Right ventricle myocardium inferior (tissue), 1 donor: ENCODE measurements at regions not wholly inside any gene's neighbourhood (a gene's known extent, or its start where the extent isn't known, plus 50 kb on each side); places are given as distances from the start of the nearest gene placed in this dataset.
A peak's percentile ranks its signal among the peaks of the same experiment; 100 is the strongest.

ENCODE experiments used
- ATAC-seq: fragments of 200-7000 bp; cut with Tn5 transposase; one replicate; pipeline ENCODE4 v1.9.1; 2020; ENCODE audit warnings: mild to moderate bottlenecking, moderate library complexity
- DNase-seq: peaks from one replicate; pipeline ENCODE4 v3.0.0; 2021; ENCODE audit errors: missing footprints
- intact Hi-C: fragments of 100-400 bp; cut with DNase I; formaldehyde crosslinking; loops from one replicate; pipeline ENCODE4 v1.11.0; 2022
- donor health status: DM: no; HTN: yes; CAD: no; lungs with severe emphysema.

DNA sequence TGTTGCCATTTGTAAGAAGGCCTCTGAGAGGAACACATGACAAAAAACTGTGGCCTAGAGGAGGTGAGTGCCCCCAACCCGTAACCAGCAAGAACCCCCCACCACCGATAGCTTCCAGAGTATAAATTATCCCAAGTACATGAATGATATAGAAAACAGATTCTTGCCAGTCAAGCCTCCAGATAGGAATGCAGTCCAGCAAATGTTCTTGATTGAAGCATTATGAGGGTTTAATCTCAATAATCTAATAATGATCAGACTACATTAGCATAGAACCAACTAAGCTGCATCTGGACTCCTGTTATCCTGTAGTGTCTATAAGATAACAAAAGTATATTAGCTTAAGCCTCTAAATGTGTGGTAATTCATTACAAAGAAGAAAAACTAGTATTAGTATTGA, 908.9 kb upstream of the ATXN8OS start:
- intact Hi-C loops = no loop called here

DNA sequence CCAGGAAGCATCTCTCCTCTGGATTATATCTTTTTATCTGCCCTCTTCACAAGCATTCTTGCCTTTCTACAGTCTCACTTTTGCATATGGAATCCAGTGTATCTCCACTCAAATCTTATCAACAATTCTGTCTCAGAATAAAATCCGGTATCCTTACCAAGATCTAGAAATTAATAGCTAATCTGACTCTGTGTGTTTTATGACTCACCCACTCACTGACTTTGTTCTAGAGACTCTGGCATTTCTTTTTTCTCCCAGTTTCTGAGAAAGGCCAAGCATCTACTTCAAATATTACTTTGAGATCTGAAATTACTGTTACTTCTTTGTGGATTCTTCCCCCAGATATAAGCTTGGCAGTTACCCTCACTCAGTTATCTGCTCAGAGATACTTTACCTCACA, 913.5 kb upstream of the ATXN8OS start:
- ATAC-seq = no peak
- intact Hi-C loops = no loop called here
- DNase-seq = no peak

More for the DNA sequence above, 908.9 kb upstream of the ATXN8OS start:
- DNase-seq (no peak), ATAC-seq (no peak)

DNA sequence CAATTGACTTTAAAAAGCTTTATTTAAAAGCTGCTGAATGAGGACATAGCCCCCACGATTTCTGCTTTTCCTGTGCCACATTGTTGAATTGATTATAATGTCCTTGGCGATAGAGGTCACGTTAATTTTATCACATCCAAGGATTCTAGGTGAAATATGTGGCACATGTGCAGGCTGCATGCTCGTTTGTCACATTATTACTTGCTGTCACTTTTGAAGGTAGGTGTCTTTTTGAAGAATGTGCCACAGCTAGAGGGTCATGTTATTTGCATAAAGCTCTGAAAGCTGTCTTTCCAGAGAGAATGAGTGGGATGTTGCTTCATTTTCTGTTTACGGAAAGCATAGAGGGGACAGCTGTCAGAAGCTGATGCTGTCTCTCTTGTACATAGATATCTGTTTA, 927.6 kb upstream of the ATXN8OS start:
- ATAC-seq (no peak), DNase-seq (no peak)
- intact Hi-C loops = no loop called here

DNA sequence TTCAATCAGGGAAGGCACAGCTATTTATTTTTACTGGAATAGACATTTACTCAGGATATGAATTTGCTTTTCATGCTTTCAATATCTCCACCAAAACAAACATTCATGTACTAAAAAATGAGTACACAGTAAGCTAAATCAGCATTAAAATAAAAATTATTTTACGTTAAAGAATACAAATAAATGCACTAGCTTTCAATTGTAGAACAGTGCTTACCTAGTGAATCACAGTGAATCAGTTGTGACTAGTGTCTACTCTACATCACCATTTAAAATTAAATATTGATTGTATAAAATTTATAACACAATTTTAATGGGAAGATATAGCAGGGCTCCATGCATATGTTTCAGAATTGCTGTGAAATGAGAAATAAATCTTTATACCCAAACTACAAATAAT, 929.6 kb upstream of the ATXN8OS start:
- DNase-seq (no peak), ATAC-seq (no peak)
- intact Hi-C loops = no loop called here

DNA sequence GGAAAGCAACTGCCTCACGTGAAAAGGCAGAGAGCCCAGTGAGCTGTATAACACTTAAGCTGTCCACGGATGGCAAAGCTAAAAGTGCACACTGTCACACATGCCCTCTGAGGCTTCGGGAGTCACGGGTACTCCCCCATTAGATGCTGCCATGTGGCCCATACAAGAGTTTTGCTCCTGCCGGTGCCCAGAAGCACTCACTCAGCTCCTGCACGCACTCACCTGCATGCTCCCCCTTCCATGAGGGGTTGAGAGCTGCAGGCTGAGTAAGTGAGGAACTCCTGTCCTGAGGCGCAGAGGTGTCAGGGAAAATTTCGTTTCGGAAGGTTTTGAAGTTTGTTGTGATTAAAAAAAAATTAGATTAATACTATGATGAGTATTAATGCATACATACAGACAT, 939.2 kb upstream of the ATXN8OS start:
- peak; percentile 22 for DNase-seq
- intact Hi-C loops = no loop called here
- ATAC-seq = no peak

DNA sequence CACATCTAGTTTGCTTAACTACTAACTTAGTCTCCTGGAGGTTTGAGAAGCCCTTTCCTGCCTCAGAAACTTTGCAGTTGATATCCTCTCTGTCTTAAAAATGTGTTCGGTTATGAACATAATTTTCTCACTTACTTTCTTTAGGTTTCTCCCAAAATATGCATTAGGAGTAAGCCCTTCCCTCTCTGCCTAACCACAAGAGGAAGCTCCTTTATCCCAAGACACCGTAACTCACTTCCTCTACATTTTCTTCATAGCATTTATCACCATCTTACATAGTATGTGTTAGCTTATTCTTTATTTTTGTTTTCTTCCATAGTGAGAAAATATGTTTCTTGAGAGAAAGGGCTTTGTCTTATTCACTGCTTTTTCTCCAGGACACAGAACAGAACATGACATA, 952.5 kb upstream of the ATXN8OS start:
- DNase-seq (no peak), ATAC-seq (no peak)
- intact Hi-C loops = no loop called here

DNA sequence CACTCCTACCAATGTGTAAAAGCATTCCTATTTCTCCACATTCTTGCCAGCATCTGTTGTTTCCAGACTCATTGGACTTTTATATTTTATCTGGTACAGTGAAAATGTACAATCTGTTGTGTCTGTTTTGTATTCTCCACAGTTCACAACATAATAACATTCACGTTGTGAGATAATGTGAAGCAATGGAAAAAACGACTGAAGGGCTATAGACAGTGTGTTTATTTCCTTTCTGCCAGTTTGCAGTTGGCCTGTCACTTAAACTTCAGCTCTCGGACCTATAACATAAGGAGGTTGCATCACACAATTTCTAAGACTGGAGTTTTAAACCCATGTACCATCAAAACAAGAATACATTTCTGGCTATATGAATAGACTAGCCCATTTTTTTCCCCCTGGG, 965.5 kb upstream of the ATXN8OS start:
- DNase-seq (no peak), ATAC-seq (no peak)
- intact Hi-C loops = no loop called here

DNA sequence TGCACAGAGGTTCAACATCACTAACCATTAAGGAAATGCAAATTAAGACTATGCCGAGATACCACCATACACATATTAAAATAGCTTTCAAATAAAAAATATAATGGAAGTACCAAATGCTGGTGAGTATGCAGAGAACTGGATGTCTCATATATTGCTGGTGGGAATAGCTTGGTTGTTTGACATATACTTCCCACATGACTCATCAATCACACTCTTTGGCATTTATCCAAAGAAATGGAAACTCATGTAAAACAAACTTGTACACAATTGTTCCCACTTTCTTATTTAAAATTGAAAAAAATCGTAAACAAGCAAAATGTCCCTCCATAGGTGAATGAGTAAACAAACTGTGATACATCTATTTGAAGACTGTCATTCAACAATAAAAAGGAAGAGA, 982.6 kb upstream of the ATXN8OS start:
- ATAC-seq (no peak), DNase-seq (no peak)
- intact Hi-C loops = no loop called here

DNA sequence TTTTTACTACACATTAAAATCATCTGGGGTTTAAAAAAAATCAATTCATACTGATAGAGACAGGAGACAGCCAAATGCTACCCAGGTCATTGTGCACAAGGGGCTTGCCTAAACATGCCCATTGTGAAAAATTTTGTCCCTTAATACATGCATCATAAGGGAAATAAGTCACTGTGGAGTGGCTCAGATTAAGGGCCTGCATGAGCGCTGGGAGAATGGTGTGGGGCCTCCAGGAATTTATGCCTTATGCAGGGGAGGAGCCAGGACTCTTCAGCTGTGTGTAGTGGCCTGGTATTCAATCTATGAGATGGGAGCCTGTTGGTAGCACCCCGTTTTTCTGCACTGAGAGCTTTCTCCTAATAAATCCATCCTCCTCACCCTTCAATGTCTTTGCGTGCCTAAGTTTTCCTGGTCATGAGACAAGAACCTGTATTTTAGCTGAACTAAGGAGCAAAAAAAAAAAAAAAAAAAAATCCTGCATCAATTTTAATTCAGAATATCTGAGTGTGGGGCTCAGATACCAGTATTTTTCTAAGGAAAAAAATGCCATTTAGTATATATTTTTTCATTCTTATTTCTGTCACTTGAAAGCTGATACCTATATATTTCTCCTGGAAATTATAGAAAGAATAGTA, 997.6 kb upstream of the ATXN8OS start:
- DNase-seq (no peak), ATAC-seq (no peak)
- intact Hi-C loops = no loop called here

DNA sequence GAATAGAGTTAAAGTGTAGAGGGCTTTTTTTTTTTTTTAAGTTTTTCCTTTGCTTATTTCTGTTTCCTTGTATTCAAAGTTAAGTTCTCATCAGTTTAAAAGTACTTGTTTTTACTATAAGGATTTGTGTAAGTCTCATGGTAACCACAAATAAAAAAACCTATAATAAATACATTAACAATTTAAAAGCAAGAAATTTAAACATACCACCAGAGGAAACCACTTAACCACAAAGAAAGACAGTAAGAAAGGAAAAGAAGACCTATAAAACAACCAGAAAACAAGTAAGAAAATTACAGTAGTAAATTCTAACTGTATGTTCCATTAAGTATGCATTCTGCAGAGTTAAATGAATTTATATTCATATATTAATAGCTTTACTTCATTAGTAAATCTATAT, 999.1 kb upstream of the ATXN8OS start:
- intact Hi-C loops = no loop called here
- no peak for ATAC-seq

DNA sequence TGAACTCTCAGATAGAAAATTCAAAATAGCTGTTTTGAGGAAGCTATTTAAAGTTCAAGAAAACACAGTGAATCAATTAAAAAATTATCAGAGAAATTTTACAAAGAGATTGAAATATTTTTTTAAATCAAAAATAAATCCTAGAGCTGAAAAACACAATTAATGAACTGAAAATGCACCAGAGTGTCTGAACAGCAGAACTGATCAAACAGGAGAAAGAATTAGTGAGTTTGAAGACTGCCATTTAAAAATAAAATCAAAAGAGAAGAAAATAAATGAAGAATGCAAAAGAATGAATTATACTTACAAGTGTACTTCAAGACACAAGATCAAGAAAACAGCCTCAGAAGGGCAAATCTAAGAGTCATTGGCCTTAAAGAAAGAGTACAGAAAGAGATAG, 1000.2 kb upstream of the ATXN8OS start:
- DNase-seq (no peak), ATAC-seq (no peak)
- intact Hi-C loops = no loop called here

More for the DNA sequence above, 999.1 kb upstream of the ATXN8OS start:
- DNase-seq = no peak

DNA sequence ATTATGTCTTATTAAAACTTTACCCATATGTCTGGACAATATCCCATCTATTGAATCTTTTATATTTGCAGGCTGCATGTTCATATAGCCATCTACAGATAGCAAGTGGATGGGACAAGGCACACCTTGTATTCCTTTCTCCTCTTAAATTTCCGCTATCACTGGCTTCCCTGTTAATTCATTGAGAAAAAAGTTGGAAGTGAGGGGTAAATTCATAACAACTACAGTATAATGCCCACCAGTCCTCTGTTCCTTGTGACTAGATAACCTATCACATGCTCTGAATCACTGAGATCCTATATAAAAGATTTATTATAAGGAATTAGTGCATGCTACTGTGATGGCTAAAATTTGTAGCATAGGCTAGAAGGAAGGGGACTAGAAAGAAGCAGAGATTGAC, 1005.8 kb upstream of the ATXN8OS start:
- intact Hi-C loops = no loop called here
- no peak for ATAC-seq
- DNase-seq = no peak

DNA sequence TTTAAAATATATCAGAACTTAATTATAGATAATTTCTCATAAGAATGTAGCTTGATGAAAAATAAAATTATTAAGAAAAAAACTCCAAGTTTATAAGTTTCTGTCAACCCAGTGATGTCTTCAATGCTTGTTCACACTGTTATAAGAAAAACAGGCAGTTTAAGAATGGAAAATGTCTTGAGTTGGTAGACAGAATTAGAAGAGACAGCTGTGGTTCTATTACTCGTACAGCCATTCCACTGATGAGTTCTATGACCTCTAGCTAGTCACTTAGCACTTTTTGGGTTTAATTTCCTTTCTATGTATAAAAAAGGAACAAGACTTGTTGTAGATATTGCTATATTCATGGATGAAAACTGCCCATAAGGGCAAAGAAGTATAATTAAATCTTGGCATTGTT, 1013.1 kb upstream of the ATXN8OS start:
- no peak for DNase-seq
- no peak for ATAC-seq
- intact Hi-C loops = no loop called here

DNA sequence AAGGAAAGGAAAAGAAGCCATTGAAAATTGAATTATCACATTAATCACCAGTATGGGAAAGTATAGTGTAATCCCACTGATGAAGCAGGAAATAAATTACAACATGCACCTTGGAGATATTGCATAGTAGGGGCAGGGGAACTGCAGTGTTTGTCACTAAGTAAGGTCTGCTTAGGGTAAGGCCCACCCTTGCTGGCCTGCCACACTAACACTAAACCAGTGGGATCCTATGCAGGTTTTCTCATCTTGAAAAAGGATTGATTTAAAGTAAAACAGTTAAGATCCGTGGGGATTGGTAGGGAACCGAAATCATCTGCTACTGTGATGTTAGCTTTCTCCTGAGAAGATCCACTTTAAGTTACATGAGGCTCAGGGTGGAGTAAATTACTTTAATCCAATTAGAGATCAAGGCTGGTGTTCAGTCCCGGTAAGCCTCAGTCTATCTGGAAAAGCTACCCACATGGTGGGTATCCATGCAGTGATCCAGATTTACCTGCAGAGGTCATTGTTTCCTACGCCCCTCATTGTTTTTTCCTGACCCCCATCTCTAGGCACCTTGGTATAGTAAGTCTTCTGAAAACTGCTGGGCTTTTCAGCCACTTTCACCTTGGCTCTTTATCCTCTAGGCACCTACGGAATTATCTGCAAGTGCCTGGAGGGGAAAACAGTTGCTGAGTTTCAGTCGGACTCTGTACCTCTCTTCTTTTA, 1014.9 kb upstream of the ATXN8OS start:
- ATAC-seq = no peak
- intact Hi-C loops = no loop called here
- no peak for DNase-seq

DNA sequence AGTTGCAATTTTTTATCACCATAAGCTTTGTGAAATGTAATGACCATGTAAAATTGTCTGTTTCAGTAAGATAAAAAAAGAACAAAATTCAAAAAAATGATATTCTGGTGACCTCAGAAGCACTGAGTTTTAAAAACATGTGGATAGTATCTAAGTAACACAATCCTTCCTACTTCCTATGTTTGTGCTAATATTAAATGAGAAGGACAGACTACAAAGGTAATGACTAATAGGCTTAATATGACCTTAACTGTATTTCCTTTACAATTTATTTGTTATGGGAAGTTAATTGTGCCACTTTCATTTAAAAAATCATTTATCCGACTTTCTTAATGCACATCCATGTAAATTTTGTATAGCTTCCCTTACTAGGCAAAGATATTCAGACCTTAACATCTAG, 1030.4 kb upstream of the ATXN8OS start:
- DNase-seq (no peak), ATAC-seq (no peak)
- intact Hi-C loops = no loop called here

DNA sequence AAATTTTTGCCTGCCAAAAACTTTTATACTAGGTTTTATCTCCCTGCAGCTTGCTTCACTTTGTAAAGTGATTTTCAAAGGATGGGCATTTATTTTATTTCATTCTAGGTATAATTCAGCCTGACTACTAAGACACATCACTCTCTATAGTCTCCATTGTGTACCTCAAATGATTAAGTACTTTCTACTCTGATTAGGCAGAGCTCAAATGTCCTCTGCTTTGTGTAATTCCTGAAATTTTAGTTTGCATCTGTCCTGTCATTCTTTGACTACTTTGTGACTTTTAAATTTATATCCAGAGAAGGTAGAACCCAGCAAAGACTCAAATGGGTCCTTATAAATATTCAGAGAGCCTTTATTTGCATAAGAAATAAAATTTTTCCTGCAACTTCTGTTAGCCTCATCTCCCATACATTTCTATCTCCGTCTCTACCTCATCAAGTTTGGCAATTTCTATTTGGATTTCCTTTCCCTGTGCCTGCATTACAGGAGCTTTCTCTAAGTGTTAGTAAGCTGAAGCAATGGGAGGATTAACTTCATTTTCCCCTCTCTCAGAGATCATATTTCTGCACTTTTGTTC, 1038.0 kb upstream of the ATXN8OS start:
- intact Hi-C loops = no loop called here
- ATAC-seq (no peak), DNase-seq (no peak)

DNA sequence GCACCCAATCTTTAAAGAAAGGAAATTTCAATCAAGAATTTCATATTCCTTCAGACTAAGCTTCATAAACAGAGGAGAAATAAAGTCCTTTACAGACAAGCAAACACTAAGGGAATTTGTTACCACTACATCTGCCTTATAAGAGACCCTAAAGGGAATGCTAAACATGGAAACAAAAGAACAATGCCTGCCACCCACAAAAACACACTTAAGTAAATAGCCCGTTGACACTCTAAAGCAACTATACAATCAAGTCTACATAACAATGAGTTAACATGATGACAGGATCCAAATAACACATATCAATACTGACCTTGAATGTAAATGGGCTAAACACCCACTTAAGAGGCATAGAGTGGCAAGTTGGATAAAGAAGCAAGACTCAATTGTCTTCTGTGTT, 1056.9 kb upstream of the ATXN8OS start:
- intact Hi-C loops = no loop called here
- ATAC-seq (no peak), DNase-seq (no peak)

DNA sequence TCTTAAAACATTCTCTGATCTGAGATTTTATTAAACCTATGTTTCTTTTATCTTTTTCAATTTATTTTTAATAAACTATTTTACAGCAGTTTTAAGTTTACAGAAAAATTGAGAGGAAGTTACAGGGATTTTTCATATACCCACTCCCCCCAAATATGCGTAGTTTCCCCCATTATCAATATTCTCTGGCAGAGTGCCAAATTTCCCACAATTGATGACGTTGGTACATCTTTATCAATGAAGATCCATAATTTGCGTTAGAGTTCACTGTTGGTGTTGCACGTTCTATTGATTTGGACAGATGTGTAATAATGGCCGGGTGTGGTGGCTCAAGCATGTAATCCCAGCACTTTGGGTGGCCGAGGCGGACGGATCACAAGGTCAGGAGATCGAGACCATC, 1063.0 kb upstream of the ATXN8OS start:
- no peak for DNase-seq
- intact Hi-C loops = no loop called here
- no peak for ATAC-seq

DNA sequence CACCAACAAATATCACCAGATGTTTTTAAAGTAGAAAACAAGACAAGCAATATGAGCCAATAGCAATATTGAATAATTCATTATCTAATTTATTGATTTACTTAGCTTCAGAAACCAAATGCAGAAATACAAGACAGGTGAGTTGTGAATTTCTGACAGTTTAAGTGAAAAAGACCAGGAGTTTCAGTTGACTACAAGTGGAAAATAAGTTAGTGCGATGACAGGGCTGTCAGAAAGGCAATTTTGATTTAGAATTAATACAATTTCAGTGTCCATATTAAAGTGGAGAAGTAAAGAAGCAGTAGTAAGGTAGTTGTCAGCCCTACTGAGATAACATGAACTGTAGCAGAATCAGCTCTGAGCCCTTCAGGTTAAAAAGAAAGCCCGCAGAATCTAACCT, 1066.7 kb upstream of the ATXN8OS start:
- ATAC-seq (no peak), DNase-seq (no peak)
- intact Hi-C loops = no loop called here

DNA sequence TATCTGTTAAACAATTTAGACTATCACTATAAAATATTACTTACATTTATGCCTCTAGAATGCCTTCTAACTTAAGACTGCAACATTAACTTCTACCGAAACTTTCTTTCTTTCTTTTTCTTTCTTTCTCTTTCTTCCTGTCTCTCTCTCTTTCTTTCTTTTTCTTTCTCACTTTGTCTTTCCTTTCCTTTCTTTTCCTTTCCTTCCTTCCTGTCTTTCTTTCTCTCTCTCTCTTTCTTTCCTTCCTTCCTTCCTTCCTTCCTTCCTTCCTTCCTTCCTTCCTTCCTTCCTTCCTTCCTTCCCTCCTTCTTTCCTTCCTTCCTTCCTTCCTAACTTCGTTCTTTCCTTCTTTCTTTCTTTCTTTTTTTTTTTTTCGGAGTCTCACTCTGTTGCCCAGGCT, 1071.9 kb upstream of the ATXN8OS start:
- ATAC-seq (no peak), DNase-seq (no peak)
- intact Hi-C loops = no loop called here

DNA sequence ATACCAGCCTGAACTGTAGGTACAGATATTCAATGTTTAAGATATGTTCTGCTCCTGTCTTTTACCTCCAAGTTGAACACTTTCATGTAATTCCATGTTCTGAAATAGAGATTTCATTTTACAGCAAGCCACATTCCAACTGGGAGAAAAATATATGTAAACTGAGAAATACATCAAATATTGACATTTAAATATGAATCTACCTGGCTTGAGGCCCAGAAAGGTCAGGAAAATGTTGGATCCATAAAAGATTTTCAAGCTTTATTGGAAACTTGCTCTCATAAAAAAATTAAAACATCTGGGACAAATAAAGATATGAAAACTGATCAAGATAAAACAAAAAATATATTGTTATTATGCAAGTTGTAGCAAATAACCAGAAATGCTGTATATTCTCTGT, 1078.7 kb upstream of the ATXN8OS start:
- DNase-seq (no peak), ATAC-seq (no peak)
- intact Hi-C loops = no loop called here
